SK-N-SH (cell line): ENCODE measurements at regions not wholly inside any gene's neighbourhood (a gene's known extent, or its start where the extent isn't known, plus 50 kb on each side); places are given as distances from the start of the nearest gene placed in this dataset.

Source experiments
- CTCF ChIA-PET: fragments of 300-600, 350-600 bp; formaldehyde crosslinking; extraction: SDS; loops from one replicate; lab custom pipeline; 2021; lab: Yijun Ruan, JAX
- POLR2A ChIA-PET: fragments of 350-600 bp; sonication (Branson Sonifier 250); formaldehyde crosslinking; extraction: SDS; loops from one replicate; lab custom pipeline; 2020; ENCODE audit warnings: antibody characterized with exemption, inconsistent platforms; lab: Yijun Ruan, JAX
- DNase-seq: peaks from one replicate; pipeline ENCODE4 v3.0.0; 2012
- H2AFZ ChIP-seq: fragments of 200-600 bp; sonication (generic); 2 replicates; pipeline ENCODE4 v1.8.1; 2016; ENCODE audit warnings: antibody characterized with exemption, mild to moderate bottlenecking, low read depth
- H3F3A ChIP-seq: fragments of 200-600 bp; sonication (generic); replicated peaks from 2 replicates; pipeline ENCODE3; 2016; ENCODE audit warnings: antibody characterized with exemption, mild to moderate bottlenecking; ENCODE audit not compliant: insufficient read depth
- H3K27ac ChIP-seq, 2 experiments: fragments of 200-500 bp in 1 of 2; fragments of 200-600 bp in 1 of 2; sonication (Bioruptor generic) in 1 of 2; sonication (generic), shearing (Covaris generic) in 1 of 2; 2 replicates each; pipeline versions ENCODE4 v1.5.1 to v1.6.1; 2014 to 2016; ENCODE audit warnings: low read depth in 2 of 2, inconsistent platforms in 1 of 2, low read length in 1 of 2, mild to moderate bottlenecking in 1 of 2, mixed read lengths in 1 of 2
- H3K27me3 ChIP-seq: fragments of 200-600 bp; sonication (generic), shearing (Covaris generic); 2 replicates; pipeline ENCODE4 v1.6.1; 2016; ENCODE audit warnings: mixed run types; ENCODE audit not compliant: insufficient read depth
- H3K36me3 ChIP-seq, 2 experiments: fragments of 200-500 bp in 1 of 2; fragments of 200-600 bp in 1 of 2; sonication (Bioruptor generic) in 1 of 2; sonication (generic) in 1 of 2; replicated peaks in 1 of 2; 2 replicates each; pipeline versions ENCODE3 to v1.5.1; 2014 to 2016; ENCODE audit warnings: low read length in 1 of 2, mild to moderate bottlenecking in 1 of 2; ENCODE audit not compliant: insufficient read depth in 2 of 2, control insufficient read depth in 1 of 2
- H3K4me1 ChIP-seq, 2 experiments: fragments of 200-500 bp in 1 of 2; fragments of 200-600 bp in 1 of 2; sonication (Bioruptor generic) in 1 of 2; sonication (generic), shearing (Covaris generic) in 1 of 2; 2 replicates each; pipeline versions ENCODE4 v1.5.1 to v1.6.1; 2014 to 2016; ENCODE audit warnings: low read depth in 1 of 2, low read length in 1 of 2, mixed run types in 1 of 2; ENCODE audit not compliant: insufficient read depth in 2 of 2, control insufficient read depth in 1 of 2
- H3K4me2 ChIP-seq: fragments of 200-600 bp; sonication (generic), shearing (Covaris generic); 2 replicates; pipeline ENCODE4 v1.6.1; 2017; ENCODE audit warnings: mixed run types
- H3K4me3 ChIP-seq, 2 experiments: fragments of 200-500 bp in 1 of 2; fragments of 200-600 bp in 1 of 2; sonication (Bioruptor generic) in 1 of 2; sonication (generic), shearing (Covaris generic) in 1 of 2; 2 replicates each; pipeline versions ENCODE4 v1.5.1 to v1.8.1; 2014 to 2016; ENCODE audit warnings: low read depth in 2 of 2, inconsistent platforms in 1 of 2, low read length in 1 of 2, mild to moderate bottlenecking in 1 of 2, mixed read lengths in 1 of 2, moderate library complexity in 1 of 2
- H3K79me2 ChIP-seq: fragments of 200-600 bp; sonication (generic); 2 replicates; pipeline ENCODE4 v1.8.1; 2017; ENCODE audit warnings: mild to moderate bottlenecking; ENCODE audit not compliant: insufficient read depth
- H3K9ac ChIP-seq: fragments of 200-600 bp; sonication (generic); 2 replicates; pipeline ENCODE4 v1.6.1; 2017; ENCODE audit warnings: mixed run types
- H3K9me2 ChIP-seq: fragments of 200-600 bp; sonication (generic); 2 replicates; pipeline ENCODE4 v1.6.1; 2017; ENCODE audit warnings: mixed run types
- H3K9me3 ChIP-seq: fragments of 200-600 bp; sonication (generic); 2 replicates; pipeline ENCODE4 v1.6.1; 2017; ENCODE audit warnings: mixed run types, mild to moderate bottlenecking, moderate library complexity
- H4K20me1 ChIP-seq: fragments of 200-600 bp; sonication (generic); 2 replicates; pipeline ENCODE4 v1.6.1; 2017; ENCODE audit warnings: mild to moderate bottlenecking, mixed run types; ENCODE audit not compliant: insufficient read depth
- CHD2 ChIP-seq: fragments of 150-350 bp; IDR thresholded peaks from 2 replicates; pipeline ENCODE4 v1.6.1; 2018; ENCODE audit warnings: low read length; ENCODE audit not compliant: partially characterized antibody
- CTCF ChIP-seq: fragments of 200-600 bp; sonication (generic); IDR thresholded peaks from 2 replicates; pipeline ENCODE4 v1.6.1; 2017; ENCODE audit warnings: antibody characterized with exemption, mild to moderate bottlenecking, moderate library complexity
- ELF1 ChIP-seq: IDR thresholded peaks from 2 replicates; pipeline ENCODE4 v1.4.0; 2012
- EP300 ChIP-seq, 2 experiments: IDR thresholded peaks; 2 replicates each; pipeline versions ENCODE4 v1.4.0 to v1.6.1; 2012; ENCODE audit warnings: borderline replicate concordance in 1 of 2, low read depth in 1 of 2, low read length in 1 of 2
- EZH2phosphoT487 ChIP-seq: fragments of 200-600 bp; sonication (generic); IDR thresholded peaks from 2 replicates; pipeline ENCODE4 v1.6.1; 2017; ENCODE audit warnings: low read depth, mixed run types, mild to moderate bottlenecking, antibody characterized with exemption, moderate library complexity, borderline replicate concordance
- FOSL2 ChIP-seq: IDR thresholded peaks from 2 replicates; pipeline ENCODE4 v1.4.0; 2012; ENCODE audit warnings: low read depth, mild to moderate bottlenecking, moderate library complexity, borderline replicate concordance
- FOXJ3 ChIP-seq: sonication (generic); formaldehyde crosslinking; IDR thresholded peaks from 2 replicates; pipeline ENCODE4 v1.5.1; 2020; ENCODE audit warnings: mild to moderate bottlenecking, missing genetic modification reagents
- GATA2 ChIP-seq: sonication (generic); formaldehyde crosslinking; IDR thresholded peaks from 2 replicates; pipeline ENCODE4 v1.5.0; 2020; ENCODE audit warnings: mild to moderate bottlenecking, missing genetic modification reagents
- JUND ChIP-seq: IDR thresholded peaks from 2 replicates; pipeline ENCODE4 v1.4.0; 2012
- MXI1 ChIP-seq: IDR thresholded peaks from 2 replicates; pipeline ENCODE4 v1.6.1; 2012; ENCODE audit warnings: mild to moderate bottlenecking, low read depth, low read length, improper control_type of control experiment
- NFIC ChIP-seq: IDR thresholded peaks from 2 replicates; pipeline ENCODE4 v1.4.0; 2012; ENCODE audit warnings: borderline replicate concordance
- NRF1 ChIP-seq: IDR thresholded peaks from 2 replicates; pipeline ENCODE4 v1.6.1; 2012; ENCODE audit warnings: low read depth, mild to moderate bottlenecking, low read length
- PBX3 ChIP-seq: IDR thresholded peaks from 2 replicates; pipeline ENCODE4; 2012
- POLR2AphosphoS5 ChIP-seq: IDR thresholded peaks from 2 replicates; pipeline ENCODE4 v1.6.1; 2012; ENCODE audit warnings: low read depth, low read length
- RAD21 ChIP-seq: IDR thresholded peaks from 2 replicates; pipeline ENCODE4 v1.6.1; 2012; ENCODE audit warnings: mild to moderate bottlenecking, low read length
- RCOR1 ChIP-seq: fragments of 150-350 bp; IDR thresholded peaks from 2 replicates; pipeline ENCODE4 v1.6.1; 2017; ENCODE audit warnings: antibody characterized with exemption, low read length
- RXRA ChIP-seq: IDR thresholded peaks from 2 replicates; pipeline ENCODE4 v1.4.0; 2012; ENCODE audit warnings: low read depth, mild to moderate bottlenecking, borderline replicate concordance
- SMC3 ChIP-seq: IDR thresholded peaks from 2 replicates; pipeline ENCODE4 v1.6.1; 2012; ENCODE audit warnings: low read depth, low read length, improper control_type of control experiment
- TAF1 ChIP-seq: IDR thresholded peaks from 2 replicates; pipeline ENCODE4 v1.6.1; 2012; ENCODE audit warnings: low read depth, mild to moderate bottlenecking, low read length, moderate library complexity, borderline replicate concordance
- TCF12 ChIP-seq: IDR thresholded peaks from 2 replicates; pipeline ENCODE4 v1.4.0; 2012
- USF2 ChIP-seq: fragments of 150-350 bp; IDR thresholded peaks from 2 replicates; pipeline ENCODE4 v1.6.1; 2017; ENCODE audit warnings: antibody characterized with exemption, low read length, low read depth, borderline replicate concordance
- YY1 ChIP-seq: IDR thresholded peaks from 2 replicates; pipeline ENCODE4 v1.4.0; 2012; ENCODE audit warnings: low read depth, mild to moderate bottlenecking
- WGBS: methylation state at CpG from one replicate; pipeline ENCODE4 v1.1.6; 2017; ENCODE audit warnings: low lambda C conversion rate; 5-methylcytosine and 5-hydroxymethylcytosine counted together
- TF ChIP-seq, protein P1 (sequence below): IDR thresholded peaks from 2 replicates; pipeline ENCODE4 v1.4.0; 2012; ENCODE audit warnings: low read depth, borderline replicate concordance
- TF ChIP-seq, protein P2 (sequence below): IDR thresholded peaks from 2 replicates; pipeline ENCODE4 v1.4.0; 2012; ENCODE audit warnings: low read depth
- TF ChIP-seq, protein P3 (sequence below): fragments of 150-350 bp; IDR thresholded peaks from 2 replicates; pipeline ENCODE4 v1.6.1; 2016; ENCODE audit warnings: mild to moderate bottlenecking, low read depth, low read length
- TF ChIP-seq, protein P4 (sequence below): IDR thresholded peaks from 2 replicates; pipeline ENCODE4 v1.4.0; 2012; ENCODE audit warnings: low read depth, borderline replicate concordance

GRCh38 chr3:98962189-98962930, 60.9 kb upstream of the DCBLD2 start:
- ChIA-PET POLR2A (no interaction called here), CTCF (interaction anchor here (1.0 to 1.4 kb wide), 3 partner anchors 12 to 360 kb away, joined by 3 to 6 read pairs (median 4); no protein-coding TSS in a partner anchor)
- Histone ChIP-seq H3K4me2 (peak overlapping the region; percentile 76), H2AFZ (no peak overlapping the region), H3K36me3 (no peaks in the 10 kb centered on the region), H3K9me3 (no peaks in the 10 kb centered on the region), H3F3A (peaks cover 59% of the 10 kb centered on the region), H3K27ac (peak overlapping the region in 1 of 2 experiments; percentile 100; a peak in 3 of 4 replicates), H3K9ac (peak overlapping the region; percentile 87), H3K4me1 (peaks cover 22 to 36% of the 10 kb centered on the region in 2 experiments), H3K79me2 (peaks cover 39% of the 10 kb centered on the region), H3K27me3 (no peaks in the 10 kb centered on the region), H3K9me2 (no peaks in the 10 kb centered on the region), H3K4me3 (peak overlapping the region in 1 of 2 experiments; percentile 44; a peak in 2 of 4 replicates), H4K20me1 (no peaks in the 10 kb centered on the region)
- 8% methylated on average over 4 of the region's 4 CpGs for WGBS
- no peak for DNase-seq
- TF ChIP-seq TAF1 (no peak), SMC3 (no peak), EZH2phosphoT487 (no peak), USF2 (no peak), CHD2 (no peak), POLR2AphosphoS5 (peak; percentile 77; the same call in 1 of the 2 replicates), RXRA (peak; percentile 60; the same call in 1 of the 2 replicates), GATA2 (no peak), RCOR1 (no peak), CTCF (no peak), RAD21 (no peak), EP300 (IDR thresholded peaks at IDR 0.05; ENCODE audit: borderline replicate concordance in 1 of 2, low read depth in 1 of 2, low read length in 1 of 2) (peak; percentile 37 to 98; a peak in 3 of 4 replicates), JUND (peak; percentile 96), NFIC (peak; percentile 85), PBX3 (peak; percentile 86), YY1 (no peak), TCF12 (peak; percentile 86), NRF1 (no peak), ELF1 (no peak), MXI1 (no peak), FOSL2 (peak; percentile 97), FOXJ3 (CRISPR knock-in tag) (no peak)
- TF ChIP-seq, protein P1, sequence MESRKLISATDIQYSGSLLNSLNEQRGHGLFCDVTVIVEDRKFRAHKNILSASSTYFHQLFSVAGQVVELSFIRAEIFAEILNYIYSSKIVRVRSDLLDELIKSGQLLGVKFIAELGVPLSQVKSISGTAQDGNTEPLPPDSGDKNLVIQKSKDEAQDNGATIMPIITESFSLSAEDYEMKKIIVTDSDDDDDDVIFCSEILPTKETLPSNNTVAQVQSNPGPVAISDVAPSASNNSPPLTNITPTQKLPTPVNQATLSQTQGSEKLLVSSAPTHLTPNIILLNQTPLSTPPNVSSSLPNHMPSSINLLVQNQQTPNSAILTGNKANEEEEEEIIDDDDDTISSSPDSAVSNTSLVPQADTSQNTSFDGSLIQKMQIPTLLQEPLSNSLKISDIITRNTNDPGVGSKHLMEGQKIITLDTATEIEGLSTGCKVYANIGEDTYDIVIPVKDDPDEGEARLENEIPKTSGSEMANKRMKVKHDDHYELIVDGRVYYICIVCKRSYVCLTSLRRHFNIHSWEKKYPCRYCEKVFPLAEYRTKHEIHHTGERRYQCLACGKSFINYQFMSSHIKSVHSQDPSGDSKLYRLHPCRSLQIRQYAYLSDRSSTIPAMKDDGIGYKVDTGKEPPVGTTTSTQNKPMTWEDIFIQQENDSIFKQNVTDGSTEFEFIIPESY, result peak; percentile 59; the same call in 1 of the 2 replicates
- TF ChIP-seq, protein P2, sequence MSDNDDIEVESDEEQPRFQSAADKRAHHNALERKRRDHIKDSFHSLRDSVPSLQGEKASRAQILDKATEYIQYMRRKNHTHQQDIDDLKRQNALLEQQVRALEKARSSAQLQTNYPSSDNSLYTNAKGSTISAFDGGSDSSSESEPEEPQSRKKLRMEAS, result peak; percentile 36; the same call in 1 of the 2 replicates
- TF ChIP-seq, protein P3, sequence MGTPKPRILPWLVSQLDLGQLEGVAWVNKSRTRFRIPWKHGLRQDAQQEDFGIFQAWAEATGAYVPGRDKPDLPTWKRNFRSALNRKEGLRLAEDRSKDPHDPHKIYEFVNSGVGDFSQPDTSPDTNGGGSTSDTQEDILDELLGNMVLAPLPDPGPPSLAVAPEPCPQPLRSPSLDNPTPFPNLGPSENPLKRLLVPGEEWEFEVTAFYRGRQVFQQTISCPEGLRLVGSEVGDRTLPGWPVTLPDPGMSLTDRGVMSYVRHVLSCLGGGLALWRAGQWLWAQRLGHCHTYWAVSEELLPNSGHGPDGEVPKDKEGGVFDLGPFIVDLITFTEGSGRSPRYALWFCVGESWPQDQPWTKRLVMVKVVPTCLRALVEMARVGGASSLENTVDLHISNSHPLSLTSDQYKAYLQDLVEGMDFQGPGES, result no peak
- TF ChIP-seq, protein P4, sequence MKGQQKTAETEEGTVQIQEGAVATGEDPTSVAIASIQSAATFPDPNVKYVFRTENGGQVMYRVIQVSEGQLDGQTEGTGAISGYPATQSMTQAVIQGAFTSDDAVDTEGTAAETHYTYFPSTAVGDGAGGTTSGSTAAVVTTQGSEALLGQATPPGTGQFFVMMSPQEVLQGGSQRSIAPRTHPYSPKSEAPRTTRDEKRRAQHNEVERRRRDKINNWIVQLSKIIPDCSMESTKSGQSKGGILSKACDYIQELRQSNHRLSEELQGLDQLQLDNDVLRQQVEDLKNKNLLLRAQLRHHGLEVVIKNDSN, result no peak
